Breast epithelium (tissue), 4 donors: ENCODE measurements at regions not wholly inside any gene's neighbourhood (a gene's known extent, or its start where the extent isn't known, plus 50 kb on each side); places are given as distances from the start of the nearest gene placed in this dataset.

ENCODE experiments used
- DNase-seq, 2 donors: peaks; one replicate each; pipeline ENCODE4 v3.0.0-alpha.2; 2019; ENCODE audit warnings: low spot score in 2 of 2
- H3K27ac ChIP-seq, 2 donors: fragments of 200-600 bp; sonication (generic) in 1 of 2; one replicate each; pipeline ENCODE4 v1.5.1; 2016 to 2019; ENCODE audit warnings: mild to moderate bottlenecking in 1 of 2
- H3K27me3 ChIP-seq, 2 donors: fragments of 200-600 bp; sonication (generic) in 1 of 2; one replicate each; pipeline versions ENCODE4 v1.5.1 to v1.6.0; 2017 to 2019; ENCODE audit warnings: control low read depth in 1 of 2, mild to moderate bottlenecking in 1 of 2
- H3K36me3 ChIP-seq: fragments of 200-600 bp; one replicate; pipeline ENCODE4 v1.5.1; 2019
- H3K4me1 ChIP-seq, 2 donors: fragments of 200-600 bp; sonication (generic); one replicate each; pipeline ENCODE4 v1.5.1; 2016 to 2019; ENCODE audit warnings: control low read depth in 1 of 2
- H3K4me3 ChIP-seq, 3 donors: fragments of 200-600 bp; sonication (generic); 1 replicate in 2 of 3; 2 replicates in 1 of 3; pipeline ENCODE4 v1.5.1; 2016 to 2019; ENCODE audit warnings: mild to moderate bottlenecking in 3 of 3, moderate library complexity in 2 of 3
- H3K9me3 ChIP-seq, 2 donors: fragments of 200-600 bp; sonication (generic) in 1 of 2; one replicate each; pipeline ENCODE4 v1.5.1; 2016 to 2019; ENCODE audit warnings: control low read depth in 1 of 2
- CTCF ChIP-seq, 3 donors: fragments of 450-650 bp; IDR thresholded peaks; one replicate each; pipeline ENCODE4 v1.5.1; 2016 to 2017; ENCODE audit warnings: antibody characterized with exemption in 3 of 3, mild to moderate bottlenecking in 3 of 3, moderate library complexity in 3 of 3
- POLR2A ChIP-seq: fragments of 450-650 bp; IDR thresholded peaks from one replicate; pipeline ENCODE4 v1.6.1; 2016; ENCODE audit warnings: antibody characterized with exemption, mild to moderate bottlenecking, moderate library complexity
- POLR2AphosphoS5 ChIP-seq, 3 donors: sonication (generic); formaldehyde crosslinking; IDR thresholded peaks; one replicate each; pipeline ENCODE4 v1.6.1; 2017; ENCODE audit warnings: antibody characterized with exemption in 3 of 3
- intact Hi-C: fragments of 100-400 bp; cut with DNase I; formaldehyde crosslinking; loops from one replicate; pipeline ENCODE4 v1.15.1; 2023; ENCODE audit warnings: low total_unique reads

- Histone ChIP-seq H3K27me3 (no peaks in the 10 kb centered on the region), H3K9me3 (no peaks in the 10 kb centered on the region), H3K36me3 (no peaks in the 10 kb centered on the region), H3K4me3 (no peak overlapping the region), H3K4me1 (no peaks in the 10 kb centered on the region), H3K27ac (no peak overlapping the region)
- no peak for DNase-seq
- intact Hi-C loops: no loop called here
- TF ChIP-seq CTCF (IDR thresholded peaks at IDR 0.05): no peak
Observed at GRCh38 chr11:70766901-70767300, 368.6 kb downstream of the CTTN start.

DNA sequence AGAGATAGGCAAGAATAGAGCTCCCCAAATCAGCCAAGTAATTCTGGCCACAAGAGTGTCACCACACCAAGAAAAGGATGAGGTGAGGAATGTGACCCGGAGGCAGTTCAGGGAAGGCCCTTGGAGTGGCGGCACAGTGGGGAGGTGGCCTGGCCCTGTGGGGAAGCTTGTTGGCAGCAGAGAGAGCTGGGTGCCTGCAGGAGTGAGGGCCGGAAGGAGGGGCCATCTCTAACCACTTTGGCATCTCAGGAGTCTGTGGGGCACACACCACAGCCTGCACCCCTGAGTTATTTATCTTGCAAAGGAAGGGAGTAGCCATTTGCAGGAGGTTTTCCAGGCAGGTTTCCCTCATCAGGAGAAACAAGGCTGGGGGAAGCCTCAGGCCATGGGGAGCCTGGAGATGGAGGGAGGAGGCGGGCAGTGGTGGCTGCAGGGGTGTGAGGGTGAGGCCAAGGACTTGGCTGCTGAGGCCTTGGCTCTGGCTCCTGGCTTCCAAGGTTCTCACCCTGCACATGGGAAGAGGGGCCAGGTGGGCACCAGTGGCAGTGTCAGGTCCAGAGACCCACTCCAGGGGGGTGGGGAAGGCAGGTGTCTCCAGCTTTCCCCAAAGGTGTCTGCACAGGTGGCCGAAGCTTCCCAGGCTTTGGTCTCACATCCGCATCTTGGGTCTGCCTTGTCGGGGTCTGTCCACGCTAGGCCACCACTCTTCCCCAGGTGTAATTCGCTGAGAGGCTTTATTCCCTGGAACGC lies 370.2 kb downstream of the CTTN start:
- H3K4me1 ChIP-seq: no peaks in the 10 kb centered on the region
- no peaks in the 10 kb centered on the region for H3K36me3 ChIP-seq
- no peaks in the 10 kb centered on the region for H3K27me3 ChIP-seq
- intact Hi-C loops: no loop called here
- no peak overlapping the region for H3K4me3 ChIP-seq
- TF ChIP-seq CTCF (IDR thresholded peaks at IDR 0.05) (no peak), POLR2AphosphoS5 (IDR thresholded peaks at IDR 0.05) (no peak), POLR2A (no peak)
- no peak for DNase-seq
- no peak overlapping the region for H3K27ac ChIP-seq
- no peaks in the 10 kb centered on the region for H3K9me3 ChIP-seq

DNA sequence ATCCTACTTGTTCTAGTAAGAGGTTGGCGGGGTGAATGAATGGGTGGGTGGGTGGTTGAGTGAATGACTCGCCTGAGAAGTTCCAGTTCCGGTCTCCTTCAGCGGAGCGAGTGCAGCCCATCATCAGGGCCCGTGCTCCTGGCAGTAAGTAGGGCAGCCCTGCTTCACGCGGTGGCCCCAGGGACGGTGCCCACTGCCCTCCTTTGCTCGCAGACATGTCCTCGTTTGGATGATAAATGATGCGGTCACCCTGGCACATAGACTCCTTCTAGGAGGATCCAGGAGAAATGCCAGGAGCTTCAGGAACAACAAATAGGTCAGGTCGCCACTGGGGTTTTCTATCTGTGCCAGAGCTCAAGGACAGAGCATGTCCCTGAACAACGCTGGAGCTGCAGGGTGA lies 370.8 kb downstream of the CTTN start:
- no peaks in the 10 kb centered on the region for H3K27me3 ChIP-seq
- TF ChIP-seq POLR2AphosphoS5 (IDR thresholded peaks at IDR 0.05) (no peak), CTCF (IDR thresholded peaks at IDR 0.05) (no peak), POLR2A (no peak)
- H3K4me1 ChIP-seq: no peaks in the 10 kb centered on the region
- intact Hi-C loops: no loop called here
- H3K36me3 ChIP-seq: no peaks in the 10 kb centered on the region
- no peak for DNase-seq
- no peak overlapping the region for H3K4me3 ChIP-seq
- no peak overlapping the region for H3K27ac ChIP-seq
- H3K9me3 ChIP-seq: no peaks in the 10 kb centered on the region

GRCh38 chr11:70769521-70769920 lies 371.2 kb downstream of the CTTN start:
- H3K4me1 ChIP-seq: no peaks in the 10 kb centered on the region
- no peak for TF ChIP-seq CTCF (IDR thresholded peaks at IDR 0.05)
- TF ChIP-seq POLR2AphosphoS5 (IDR thresholded peaks at IDR 0.05): no peak
- no peak for DNase-seq
- no peak overlapping the region for H3K4me3 ChIP-seq
- no peak overlapping the region for H3K27ac ChIP-seq
- intact Hi-C loops: no loop called here
- H3K9me3 ChIP-seq: no peaks in the 10 kb centered on the region
- H3K27me3 ChIP-seq: no peaks in the 10 kb centered on the region
- no peaks in the 10 kb centered on the region for H3K36me3 ChIP-seq

DNA sequence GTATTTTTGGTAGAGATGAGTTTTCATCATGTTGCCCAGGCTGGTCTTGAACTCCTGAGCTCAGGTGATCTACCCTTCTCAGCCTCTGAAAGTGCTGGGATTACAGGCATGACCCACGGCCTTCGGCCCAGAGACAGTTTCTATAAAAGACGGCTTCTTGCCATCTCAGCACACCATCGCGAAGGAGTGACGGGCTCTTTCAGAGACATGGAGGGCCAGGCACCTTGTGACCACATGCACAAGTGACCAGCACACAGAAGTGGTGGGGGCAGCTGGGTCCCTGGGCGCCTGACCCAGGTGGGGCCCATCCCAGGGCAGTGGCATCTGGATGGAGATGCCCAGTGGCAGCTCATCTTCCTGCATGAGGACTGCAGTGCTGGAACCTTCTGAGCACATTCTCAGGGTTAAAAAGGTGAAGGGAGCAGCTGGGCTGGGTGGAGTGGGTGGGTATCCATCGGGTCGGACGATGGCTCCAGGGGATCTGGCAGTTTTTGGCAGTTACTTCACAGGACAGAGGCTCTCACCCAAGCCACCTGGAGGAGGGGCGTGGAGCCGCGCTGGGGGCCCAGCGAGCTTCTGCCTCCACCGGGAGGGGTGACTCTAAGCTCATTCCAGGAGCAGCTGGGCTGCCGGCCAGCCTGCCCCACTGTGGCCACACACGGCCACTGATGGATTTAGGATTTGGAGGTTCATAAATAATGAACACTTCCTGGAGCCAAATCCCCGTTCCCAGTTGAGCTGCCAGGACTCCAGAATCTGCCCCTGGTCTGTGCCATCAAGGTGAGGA lies 373.0 kb downstream of the CTTN start:
- Histone ChIP-seq H3K4me1 (no peaks in the 10 kb centered on the region), H3K36me3 (no peaks in the 10 kb centered on the region), H3K4me3 (no peak overlapping the region), H3K9me3 (no peaks in the 10 kb centered on the region), H3K27me3 (no peaks in the 10 kb centered on the region), H3K27ac (no peak overlapping the region)
- intact Hi-C loops: no loop called here
- TF ChIP-seq POLR2AphosphoS5 (IDR thresholded peaks at IDR 0.05) (no peak), POLR2A (no peak), CTCF (IDR thresholded peaks at IDR 0.05) (no peak)
- no peak for DNase-seq
